SH-SY5Y (cell line): ENCODE measurements at regions not wholly inside any gene's neighbourhood (a gene's known extent, or its start where the extent isn't known, plus 50 kb on each side); places are given as distances from the start of the nearest gene placed in this dataset.

ENCODE experiments used
- GATA2 ChIP-seq: IDR thresholded peaks from 2 replicates; pipeline ENCODE4 v1.6.1; 2011; ENCODE audit warnings: mild to moderate bottlenecking, low read depth, low read length
- GATA3 ChIP-seq: IDR thresholded peaks from 2 replicates; pipeline ENCODE4 v1.6.1; 2011; ENCODE audit warnings: low read depth, mild to moderate bottlenecking, low read length, moderate library complexity

DNA sequence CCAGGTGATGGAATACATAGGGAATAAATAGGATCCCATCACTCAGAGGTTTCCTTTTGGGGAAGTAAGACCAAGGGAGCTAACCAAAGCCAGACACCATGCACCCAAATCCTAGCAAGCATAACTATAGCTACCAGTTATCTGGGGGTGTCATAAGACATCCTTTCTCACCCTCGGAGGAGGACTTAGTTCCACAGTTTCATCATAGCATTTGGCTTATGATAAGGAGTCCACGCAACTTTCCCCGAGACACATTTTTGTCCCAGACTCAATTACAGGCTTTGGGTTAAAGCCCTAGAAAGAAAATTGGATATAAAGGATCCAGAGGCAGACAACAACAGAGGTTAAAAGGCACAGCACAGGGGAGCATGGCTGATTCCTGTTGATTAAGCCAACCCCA lies 442.9 kb downstream of the HTR7 start:
- TF ChIP-seq GATA3 (no peak), GATA2 (no peak)

DNA sequence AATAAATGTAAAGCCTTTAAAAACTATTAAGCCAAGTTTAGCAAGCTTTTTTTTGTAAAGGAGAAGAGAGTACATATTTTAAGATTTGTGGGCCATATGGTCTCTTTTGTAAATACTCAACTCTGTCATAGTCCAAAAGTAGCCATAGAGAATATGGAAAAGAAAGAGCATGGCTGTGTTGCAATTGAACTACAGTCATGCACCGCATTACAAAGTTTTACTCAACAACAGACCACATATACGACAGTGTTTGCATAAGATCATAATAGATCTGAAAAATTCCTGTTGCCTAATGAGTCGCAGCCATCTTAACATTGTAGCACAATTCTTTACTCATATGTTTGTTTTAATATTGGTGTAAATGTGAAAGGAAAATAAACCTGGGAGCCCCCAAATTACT lies 440.8 kb downstream of the HTR7 start:
- no peak for TF ChIP-seq GATA2
- TF ChIP-seq GATA3 = no peak

DNA sequence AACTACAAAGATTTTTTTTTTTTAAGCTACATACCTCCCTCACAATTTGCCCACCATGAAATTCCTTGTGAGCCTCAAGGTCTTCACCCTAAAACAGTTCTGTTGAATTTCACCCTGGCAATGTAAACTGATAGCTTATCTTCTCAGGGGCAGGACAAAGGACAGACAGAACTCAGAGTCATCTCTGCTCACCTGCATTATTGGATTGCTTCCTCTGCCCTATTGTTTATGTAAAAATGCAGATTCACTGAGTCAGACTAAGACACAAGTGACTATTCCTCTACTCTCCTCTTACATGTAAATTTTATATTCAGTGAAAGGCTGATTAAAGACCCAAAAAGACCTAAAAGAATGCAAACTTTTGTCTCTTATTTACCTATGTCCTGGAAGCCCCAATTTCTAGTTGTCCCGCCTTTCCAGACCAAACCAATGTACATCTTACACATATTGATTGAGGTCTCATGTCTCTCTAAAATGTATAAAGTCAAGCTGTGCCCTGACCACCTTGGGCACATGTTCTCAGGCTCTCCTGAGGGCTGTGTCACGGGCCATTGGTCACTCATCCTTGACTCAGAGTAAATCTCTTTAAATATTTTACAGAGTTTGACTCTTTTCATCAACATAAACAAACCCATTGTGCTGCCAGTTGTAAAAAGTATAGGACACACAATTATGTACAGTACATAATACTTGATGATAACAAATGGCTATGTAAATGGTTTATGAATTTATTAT lies 440.2 kb downstream of the HTR7 start:
- TF ChIP-seq GATA2 (no peak), GATA3 (no peak)

DNA sequence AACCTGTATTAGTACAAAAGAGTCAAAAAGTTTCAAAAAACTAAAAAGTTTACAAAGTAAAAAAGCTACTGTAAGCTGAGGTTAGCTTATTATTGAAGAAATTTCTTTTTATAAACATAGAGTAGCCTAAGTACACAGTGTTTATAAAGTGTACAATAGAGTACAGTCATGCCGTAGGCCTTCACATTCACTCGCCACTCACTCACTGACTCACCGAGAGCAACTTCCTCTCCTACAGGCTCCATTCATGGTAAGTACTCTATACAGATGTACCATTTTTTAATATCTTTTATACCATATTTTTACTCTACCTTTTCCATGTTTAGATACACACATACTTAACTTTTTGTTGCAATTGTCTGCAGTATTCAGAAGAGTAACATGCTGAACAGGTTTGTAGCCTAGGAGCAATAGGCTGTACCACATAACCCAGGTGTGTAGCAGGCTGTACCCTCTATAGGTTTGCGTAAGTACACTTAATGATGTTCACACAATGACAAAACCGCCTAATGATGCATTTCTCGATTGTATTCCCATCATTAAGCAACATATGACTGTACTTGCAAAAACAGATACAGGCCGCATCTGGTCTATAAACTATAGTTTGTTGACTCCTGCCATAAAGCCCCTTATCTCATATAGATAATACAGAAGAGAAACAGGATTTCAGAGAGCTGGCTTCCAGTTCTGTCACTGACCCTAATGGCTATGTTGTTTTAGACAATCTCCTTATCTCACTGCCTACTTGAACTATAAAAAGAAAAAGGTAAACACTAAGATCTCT lies 438.8 kb downstream of the HTR7 start:
- TF ChIP-seq GATA2 = no peak
- no peak for TF ChIP-seq GATA3

DNA sequence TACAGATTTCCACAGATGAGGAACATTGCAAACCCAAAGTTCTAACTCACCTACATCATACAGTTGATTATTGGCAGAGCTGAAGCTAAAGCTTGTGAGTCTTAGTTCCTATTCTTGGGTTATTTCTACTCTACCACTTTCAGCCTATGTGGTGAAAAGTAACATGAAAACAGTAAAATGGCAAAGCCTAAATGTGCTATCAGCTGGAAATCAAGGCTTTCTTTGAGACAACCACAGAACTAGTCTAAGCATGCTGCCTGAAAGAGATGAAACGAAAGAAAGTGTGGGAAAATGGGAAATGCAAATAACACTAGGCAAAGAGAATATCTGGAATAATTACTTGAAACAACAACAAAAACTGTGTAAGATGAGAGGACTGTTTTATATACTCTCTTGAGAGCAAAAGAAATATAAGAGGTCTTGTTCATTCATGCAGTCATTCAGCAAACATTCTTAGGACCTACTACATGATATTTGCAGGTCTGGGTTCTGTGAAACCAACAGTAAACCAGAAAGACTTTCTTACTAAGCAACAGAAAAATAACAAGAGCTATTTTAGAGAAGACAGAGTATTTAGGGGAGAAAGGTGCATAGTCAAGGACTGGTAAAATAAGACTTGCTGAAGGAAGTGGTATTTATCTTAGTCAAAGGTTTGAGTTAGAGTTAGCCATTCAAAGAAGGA lies 437.1 kb downstream of the HTR7 start:
- no peak for TF ChIP-seq GATA2
- no peak for TF ChIP-seq GATA3

DNA sequence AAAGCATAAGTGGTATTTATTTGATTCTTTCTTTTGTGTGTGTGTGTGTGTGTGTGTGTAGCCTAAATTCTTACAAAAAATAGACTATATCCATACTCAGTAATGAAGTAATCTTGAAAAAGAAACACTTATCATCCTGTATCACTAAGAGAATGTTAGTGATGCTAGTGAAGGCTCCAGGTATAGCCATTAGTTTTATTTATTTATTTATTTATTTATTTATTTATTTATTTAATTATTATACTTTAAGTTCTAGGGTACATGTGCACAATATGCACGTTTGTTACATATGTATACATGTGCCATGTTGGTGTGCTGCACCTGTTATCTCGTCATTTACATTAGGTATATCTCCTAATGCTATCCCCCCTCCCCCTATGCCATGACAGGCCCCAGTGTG lies 436.0 kb downstream of the HTR7 start:
- TF ChIP-seq GATA2 (no peak), GATA3 (no peak)

DNA sequence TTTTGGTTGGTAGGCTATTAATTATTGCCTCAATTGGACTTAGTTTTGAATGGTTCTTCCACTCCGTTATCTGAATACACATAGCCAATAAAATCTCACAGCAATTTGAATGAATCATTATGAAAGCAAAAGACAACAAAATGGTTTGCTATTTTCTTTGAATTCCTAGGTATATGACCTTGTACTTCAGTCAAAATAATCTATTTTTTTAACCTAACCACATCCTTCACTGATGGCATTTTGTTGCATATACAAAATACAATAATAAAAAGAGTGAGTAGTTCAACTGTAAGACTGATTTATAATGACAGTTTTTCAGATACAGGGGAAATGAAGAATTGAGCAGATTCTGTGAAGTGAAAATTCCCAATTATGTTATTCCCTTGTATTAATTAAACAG lies 433.1 kb downstream of the HTR7 start:
- no peak for TF ChIP-seq GATA2

DNA sequence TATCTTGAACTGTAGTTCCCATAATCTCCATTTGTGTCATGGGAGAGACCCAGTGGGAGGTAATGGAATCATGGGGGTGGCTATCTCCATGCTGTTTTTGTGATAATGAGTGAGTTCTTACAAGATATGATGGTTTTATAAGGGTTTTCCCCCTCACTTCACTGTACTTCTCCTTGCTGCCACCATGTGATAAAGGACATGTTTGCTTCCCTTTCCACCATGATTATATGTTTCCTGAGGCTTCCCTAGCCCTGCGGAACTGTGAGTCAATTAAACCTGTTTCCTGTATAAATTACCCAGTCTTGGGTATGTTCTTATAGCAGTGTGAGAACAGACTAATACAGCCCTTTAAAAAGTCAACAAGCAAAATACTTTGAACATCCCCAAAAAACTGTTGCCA lies 427.7 kb downstream of the HTR7 start:
- TF ChIP-seq GATA3 = no peak

DNA sequence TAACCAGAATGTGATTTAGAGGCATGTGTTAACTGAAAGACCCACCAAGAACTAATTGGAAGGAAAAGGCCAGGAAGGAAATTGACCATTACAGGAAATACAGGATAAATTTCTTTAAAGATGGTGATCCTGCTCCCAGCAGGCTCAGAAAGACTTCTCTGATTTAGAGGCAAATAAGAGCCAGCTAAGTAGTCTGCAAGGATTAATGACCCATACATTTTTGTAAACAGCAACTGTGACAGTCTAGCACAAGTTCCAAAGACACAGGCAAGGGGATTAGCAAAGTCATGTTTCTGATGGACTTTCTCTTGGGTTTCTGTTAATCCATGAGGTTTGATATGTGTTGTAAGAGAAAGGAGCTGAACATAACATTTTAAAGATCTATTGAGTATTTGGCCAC lies 425.0 kb downstream of the HTR7 start:
- TF ChIP-seq GATA3 (no peak), GATA2 (no peak)

DNA sequence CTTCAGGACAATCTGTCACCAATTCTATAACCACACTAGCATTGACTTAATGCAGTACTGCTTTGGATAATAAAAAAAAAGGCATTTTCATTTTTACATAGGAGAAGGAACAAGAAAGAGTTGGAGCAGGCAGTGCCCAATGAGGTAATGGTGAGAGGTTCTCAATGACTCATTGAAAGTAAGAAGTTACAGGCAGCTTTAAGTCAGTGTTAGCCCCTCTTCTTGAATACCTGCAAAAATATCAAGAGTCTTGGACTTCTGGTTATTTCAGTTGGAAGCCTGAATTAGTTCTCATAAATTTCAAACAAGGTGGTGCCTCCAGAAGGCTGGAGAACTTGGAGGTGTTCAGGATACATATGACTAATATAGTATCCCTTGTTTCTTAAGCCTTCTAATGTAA lies 422.5 kb downstream of the HTR7 start:
- TF ChIP-seq GATA2 (no peak), GATA3 (no peak)

DNA sequence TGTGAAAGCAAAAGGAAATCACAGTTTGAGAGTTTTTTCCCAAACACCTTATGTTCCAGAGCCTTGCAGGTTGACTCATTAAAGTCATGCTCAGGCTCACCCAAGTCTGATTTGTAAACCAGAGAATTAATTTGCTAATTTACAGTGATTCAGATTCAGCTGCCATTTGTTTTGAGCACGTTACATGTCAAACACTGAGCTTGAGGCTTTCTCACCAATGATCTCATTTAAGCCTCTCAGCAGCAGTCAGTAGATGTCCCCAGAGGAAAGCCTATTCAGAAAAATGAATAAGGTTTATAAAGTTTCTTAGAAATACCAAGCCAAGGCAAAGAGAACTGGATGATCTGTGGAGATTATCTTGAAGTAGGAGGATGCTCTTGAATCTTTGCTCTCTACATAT lies 420.4 kb downstream of the HTR7 start:
- TF ChIP-seq GATA3 = no peak
- TF ChIP-seq GATA2 = no peak

DNA sequence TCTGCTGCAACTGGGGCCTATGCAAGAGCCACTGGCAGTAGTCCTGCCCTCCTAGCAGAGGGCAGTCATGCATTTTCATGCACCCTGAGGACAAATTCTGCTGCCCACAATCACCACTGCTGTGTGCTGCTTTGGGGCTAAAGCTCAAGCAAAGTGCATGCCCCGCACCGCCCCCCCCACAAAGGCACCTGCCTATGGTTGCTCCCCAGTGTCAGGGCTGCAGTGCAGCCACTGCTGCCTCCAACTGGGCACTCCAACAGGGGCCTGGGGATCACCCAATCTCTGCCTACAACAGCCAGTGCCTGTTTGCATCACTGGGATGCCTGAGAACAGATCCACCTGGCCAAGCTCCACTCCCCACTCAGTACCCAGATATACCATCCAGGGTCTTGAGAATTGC lies 417.0 kb downstream of the HTR7 start:
- TF ChIP-seq GATA2 (no peak), GATA3 (no peak)

DNA sequence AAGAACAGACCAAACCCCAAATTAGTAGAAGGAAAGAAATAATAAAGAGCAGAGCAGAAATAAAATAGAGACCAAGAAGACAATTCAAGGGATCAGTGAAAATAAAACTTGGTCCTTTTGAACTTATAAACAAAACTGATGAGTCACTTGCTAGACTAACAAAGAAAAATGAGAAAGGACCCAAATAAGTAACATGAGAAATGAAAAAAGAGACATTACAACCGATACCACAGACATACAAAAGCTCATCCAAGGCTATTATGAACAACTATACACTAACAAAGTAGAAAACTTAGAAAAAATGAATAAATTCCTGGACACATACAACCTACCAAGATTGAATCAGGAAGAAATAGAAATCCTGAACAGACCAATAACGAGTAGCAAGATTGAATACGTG lies 414.5 kb downstream of the HTR7 start:
- TF ChIP-seq GATA3 = no peak
- no peak for TF ChIP-seq GATA2

DNA sequence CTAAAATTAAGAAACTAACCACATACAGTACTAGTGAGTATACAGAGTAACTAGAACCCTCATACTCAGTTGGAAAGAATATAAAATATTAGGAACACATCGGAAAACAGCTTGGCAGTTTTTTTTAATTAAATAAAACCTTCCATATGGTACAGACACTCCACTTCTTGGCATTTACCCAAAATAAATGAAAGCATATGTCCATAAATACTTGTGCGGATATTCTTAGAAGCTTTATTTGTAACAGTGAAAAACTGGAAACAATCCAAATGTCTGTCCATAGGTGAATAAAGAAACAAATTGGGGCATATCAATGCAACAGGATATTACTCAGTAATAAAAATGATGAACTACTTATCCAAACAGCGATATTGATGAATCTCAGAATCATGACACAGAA lies 410.0 kb downstream of the HTR7 start:
- TF ChIP-seq GATA3 = no peak
- no peak for TF ChIP-seq GATA2

DNA sequence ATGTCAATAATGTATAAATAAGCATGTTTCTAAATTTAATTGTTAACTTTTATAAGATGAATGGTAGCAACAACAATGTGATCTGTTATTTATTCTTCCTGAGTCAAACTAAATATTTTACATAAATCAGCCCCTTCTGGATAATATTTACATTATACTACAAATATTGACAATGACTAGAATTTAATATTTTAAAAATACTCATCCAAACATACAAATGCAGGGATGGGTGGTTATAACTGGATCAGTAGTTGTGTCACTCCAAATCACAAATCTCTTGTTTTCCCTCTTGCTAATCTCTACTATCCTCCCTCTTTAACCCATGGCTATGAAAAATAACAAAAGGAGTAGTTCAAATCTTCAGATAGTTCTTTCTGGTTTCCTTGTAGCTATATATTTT lies 407.0 kb downstream of the HTR7 start:
- no peak for TF ChIP-seq GATA3
- no peak for TF ChIP-seq GATA2

DNA sequence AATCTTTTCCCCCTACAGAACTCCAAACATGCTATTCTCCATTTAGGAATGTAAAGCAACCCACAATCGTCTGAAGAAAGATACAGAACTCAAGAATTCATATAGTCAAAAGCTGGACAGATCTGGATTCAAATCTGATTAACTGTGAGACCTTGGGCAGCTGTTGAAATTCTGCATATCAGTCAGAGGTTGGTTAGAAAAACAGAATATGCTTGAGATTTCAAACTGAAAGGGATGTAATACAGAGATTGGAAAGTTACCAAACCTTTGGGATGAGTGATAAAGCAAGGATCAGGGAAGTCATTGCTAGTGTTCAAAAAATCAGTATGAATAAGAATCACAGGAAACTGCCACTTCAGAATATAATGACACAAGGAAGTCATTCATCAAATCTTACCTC lies 406.6 kb downstream of the HTR7 start:
- TF ChIP-seq GATA3 (no peak), GATA2 (no peak)
